Muscle layer of duodenum (tissue), 2 donors: ENCODE measurements at regions not wholly inside any gene's neighbourhood (a gene's known extent, or its start where the extent isn't known, plus 50 kb on each side); places are given as distances from the start of the nearest gene placed in this dataset.

Experiments
- H3K27ac ChIP-seq: one replicate; pipeline ENCODE4 v1.7.0; 2013; ENCODE audit warnings: mild to moderate bottlenecking, low read length
- H3K27me3 ChIP-seq: one replicate; pipeline ENCODE4 v1.7.0; 2013; ENCODE audit warnings: low read depth, mild to moderate bottlenecking, control low read depth, low read length
- H3K36me3 ChIP-seq, 2 donors: one replicate each; pipeline ENCODE4 v1.7.0; 2013; ENCODE audit warnings: low read length in 2 of 2, control low read depth in 1 of 2, mild to moderate bottlenecking in 1 of 2; ENCODE audit not compliant: insufficient read depth in 2 of 2, control insufficient read depth in 1 of 2
- H3K4me1 ChIP-seq, 2 donors: one replicate each; pipeline ENCODE4 v1.7.0; 2013; ENCODE audit warnings: low read length in 2 of 2, mild to moderate bottlenecking in 2 of 2, control low read depth in 1 of 2, moderate library complexity in 1 of 2; ENCODE audit not compliant: insufficient read depth in 2 of 2, control insufficient read depth in 1 of 2
- H3K4me3 ChIP-seq, 2 donors: one replicate each; pipeline ENCODE4 v1.7.0; 2013; ENCODE audit warnings: low read length in 2 of 2, low read depth in 1 of 2, mild to moderate bottlenecking in 1 of 2
- H3K9me3 ChIP-seq, 2 donors: one replicate each; pipeline ENCODE4 v1.7.0; 2013; ENCODE audit warnings: low read length in 2 of 2, control low read depth in 1 of 2, mild to moderate bottlenecking in 1 of 2; ENCODE audit not compliant: control insufficient read depth in 1 of 2
- donor health status: healthy.

- peaks cover 0 to 4% of the 10 kb centered on the region in 2 donors for H3K9me3 ChIP-seq
These were observed 387.9 kb downstream of the NUF2 start for GRCh38 chr1:163709636-163710035.

GRCh38 chr1:163712321-163712720, 390.6 kb downstream of the NUF2 start:
- Histone ChIP-seq H3K4me3 (no peak overlapping the region), H3K27ac (no peak overlapping the region), H3K9me3 (peaks cover 0 to 4% of the 10 kb centered on the region in 2 donors), H3K36me3 (no peaks in the 10 kb centered on the region), H3K27me3 (no peaks in the 10 kb centered on the region), H3K4me1 (no peaks in the 10 kb centered on the region)

More at GRCh38 chr1:163709636-163710035, 387.9 kb downstream of the NUF2 start:
- Histone ChIP-seq H3K27me3 (no peaks in the 10 kb centered on the region), H3K4me3 (no peak overlapping the region), H3K4me1 (no peaks in the 10 kb centered on the region), H3K27ac (no peak overlapping the region), H3K36me3 (no peaks in the 10 kb centered on the region)

- Histone ChIP-seq H3K9me3 (peaks cover 7 to 17% of the 10 kb centered on the region in 2 donors), H3K27ac (no peak overlapping the region), H3K36me3 (no peaks in the 10 kb centered on the region), H3K27me3 (no peaks in the 10 kb centered on the region), H3K4me1 (no peaks in the 10 kb centered on the region), H3K4me3 (no peak overlapping the region)
These were observed 398.5 kb downstream of the NUF2 start for GRCh38 chr1:163720294-163720693.

GRCh38 chr1:163725551-163725950, 403.8 kb downstream of the NUF2 start:
- Histone ChIP-seq H3K4me3 (no peak overlapping the region), H3K9me3 (no peaks in the 10 kb centered on the region), H3K4me1 (no peaks in the 10 kb centered on the region), H3K27me3 (no peaks in the 10 kb centered on the region), H3K27ac (no peak overlapping the region), H3K36me3 (no peaks in the 10 kb centered on the region)

- H3K36me3 ChIP-seq, result no peaks in the 10 kb centered on the region
- H3K9me3 ChIP-seq, result no peaks in the 10 kb centered on the region
- H3K4me3 ChIP-seq, result no peak overlapping the region
- no peak overlapping the region for H3K27ac ChIP-seq
- no peaks in the 10 kb centered on the region for H3K27me3 ChIP-seq
- H3K4me1 ChIP-seq, result no peaks in the 10 kb centered on the region
These were observed 408.7 kb downstream of the NUF2 start for GRCh38 chr1:163730411-163730821.

- no peaks in the 10 kb centered on the region for H3K27me3 ChIP-seq
- H3K27ac ChIP-seq, result no peak overlapping the region
- H3K9me3 ChIP-seq, result peaks cover 0 to 4% of the 10 kb centered on the region in 2 donors
These were observed 415.5 kb downstream of the NUF2 start for GRCh38 chr1:163737261-163737660.

GRCh38 chr1:163744301-163744887, 422.6 kb downstream of the NUF2 start:
- H3K27me3 ChIP-seq, result no peaks in the 10 kb centered on the region
- H3K36me3 ChIP-seq, result no peaks in the 10 kb centered on the region

More at GRCh38 chr1:163737261-163737660, 415.5 kb downstream of the NUF2 start:
- no peak overlapping the region for H3K4me3 ChIP-seq
- no peaks in the 10 kb centered on the region for H3K36me3 ChIP-seq
- H3K4me1 ChIP-seq, result no peaks in the 10 kb centered on the region

GRCh38 chr1:163745204-163745603, 423.4 kb downstream of the NUF2 start:
- Histone ChIP-seq H3K9me3 (peaks cover 0 to 16% of the 10 kb centered on the region in 2 donors), H3K4me1 (no peaks in the 10 kb centered on the region), H3K36me3 (no peaks in the 10 kb centered on the region), H3K27me3 (no peaks in the 10 kb centered on the region), H3K27ac (no peak overlapping the region), H3K4me3 (no peak overlapping the region)

More at GRCh38 chr1:163744301-163744887, 422.6 kb downstream of the NUF2 start:
- H3K9me3 ChIP-seq, result peaks cover 0 to 16% of the 10 kb centered on the region in 2 donors
- no peak overlapping the region for H3K27ac ChIP-seq
- H3K4me3 ChIP-seq, result no peak overlapping the region
- no peaks in the 10 kb centered on the region for H3K4me1 ChIP-seq

- Histone ChIP-seq H3K9me3 (peaks cover 0 to 12% of the 10 kb centered on the region in 2 donors), H3K4me3 (no peak overlapping the region), H3K36me3 (no peaks in the 10 kb centered on the region), H3K4me1 (no peaks in the 10 kb centered on the region), H3K27me3 (no peaks in the 10 kb centered on the region), H3K27ac (no peak overlapping the region)
These were observed 425.5 kb downstream of the NUF2 start for GRCh38 chr1:163747261-163747660.

GRCh38 chr1:163747855-163748254, 426.1 kb downstream of the NUF2 start:
- H3K27ac ChIP-seq, result no peak overlapping the region
- H3K27me3 ChIP-seq, result no peaks in the 10 kb centered on the region
- H3K4me3 ChIP-seq, result no peak overlapping the region
- H3K36me3 ChIP-seq, result no peaks in the 10 kb centered on the region
- H3K9me3 ChIP-seq, result peaks cover 0 to 12% of the 10 kb centered on the region in 2 donors
- H3K4me1 ChIP-seq, result no peaks in the 10 kb centered on the region

- H3K4me1 ChIP-seq, result no peaks in the 10 kb centered on the region
- no peaks in the 10 kb centered on the region for H3K36me3 ChIP-seq
- peaks cover 0 to 3% of the 10 kb centered on the region in 2 donors for H3K9me3 ChIP-seq
- H3K27me3 ChIP-seq, result no peaks in the 10 kb centered on the region
- H3K27ac ChIP-seq, result no peak overlapping the region
- no peak overlapping the region for H3K4me3 ChIP-seq
These were observed 437.4 kb downstream of the NUF2 start for GRCh38 chr1:163758977-163759670.
